Right lobe of liver (tissue), 6 donors: ENCODE measurements at regions not wholly inside any gene's neighbourhood (a gene's known extent, or its start where the extent isn't known, plus 50 kb on each side); places are given as distances from the start of the nearest gene placed in this dataset.

Experiments used
- ATAC-seq, 4 donors: fragments of 200-7000 bp; cut with Tn5 transposase; one replicate each; pipeline ENCODE4 v1.9.1; 2020; ENCODE audit warnings: mild to moderate bottlenecking in 4 of 4, moderate library complexity in 4 of 4
- DNase-seq, 3 donors: peaks; one replicate each; pipeline ENCODE4 v3.0.0-alpha.2; 2020
- H3K27ac ChIP-seq, 3 donors: fragments of 200-600 bp; one replicate each; pipeline ENCODE4 v1.8.0; 2022
- H3K27me3 ChIP-seq, 2 donors: fragments of 200-600 bp; one replicate each; pipeline ENCODE4 v1.8.0; 2022
- H3K36me3 ChIP-seq, 4 donors: fragments of 200-600 bp; sonication (generic) in 1 of 4; one replicate each; pipeline versions ENCODE4 v1.5.1 to v1.8.0; 2017 to 2022; ENCODE audit warnings: control low read depth in 1 of 4
- H3K4me1 ChIP-seq, 4 donors: fragments of 200-600 bp; sonication (generic) in 1 of 4; one replicate each; pipeline versions ENCODE4 v1.5.1 to v1.8.0; 2017 to 2022; ENCODE audit warnings: control low read depth in 1 of 4
- H3K4me3 ChIP-seq, 3 donors: fragments of 200-600 bp; one replicate each; pipeline ENCODE4 v1.8.0; 2022
- H3K9me3 ChIP-seq, 4 donors: fragments of 200-600 bp; sonication (generic) in 1 of 4; one replicate each; pipeline versions ENCODE4 v1.5.1 to v1.8.0; 2017 to 2022; ENCODE audit warnings: control low read depth in 1 of 4
- CTCF ChIP-seq, 4 donors: fragments of 200-600 bp in 3 of 4; fragments of 450-650 bp in 1 of 4; IDR thresholded peaks; one replicate each; pipeline versions ENCODE4 v1.5.1 to v1.8.0; 2016 to 2022; ENCODE audit warnings: antibody characterized with exemption in 4 of 4, mild to moderate bottlenecking in 2 of 4
- POLR2A ChIP-seq: fragments of 450-650 bp; IDR thresholded peaks from one replicate; pipeline ENCODE4 v1.6.1; 2017; ENCODE audit warnings: antibody characterized with exemption, mild to moderate bottlenecking
- WGBS: methylation state at CpG from one replicate; pipeline ENCODE4 v1.1.6; 2018; ENCODE audit warnings: low coverage, low lambda C conversion rate; ENCODE audit not compliant: insufficient coverage; ENCODE audit errors: missing lambda C conversion rate; 5-methylcytosine and 5-hydroxymethylcytosine counted together
- intact Hi-C, 2 donors: fragments of 100-400 bp; cut with DNase I; formaldehyde crosslinking; loops; one replicate each; pipeline versions ENCODE4 v1.11.2 to v1.14.1; 2022
- donor health status: DM: no; HTN: yes; CAD: no.
- donor health status: DM: no; HTN: no; CAD: no.
- donor health status: DM: no; HTN: no; CAD: no.
- donor health status: DM: no; HTN: yes; CAD: no.
- donor health status: DM: no; HTN: yes; CAD: no.

- Histone ChIP-seq H3K36me3 (no peaks in the 10 kb centered on the region), H3K4me1 (no peaks in the 10 kb centered on the region), H3K9me3 (no peaks in the 10 kb centered on the region), H3K27me3 (no peaks in the 10 kb centered on the region), H3K27ac (no peak overlapping the region), H3K4me3 (no peak overlapping the region)
- no peak for ATAC-seq
- intact Hi-C loops: no loop called here
- no peak for DNase-seq
- no peak for TF ChIP-seq POLR2A
- WGBS: 42% methylated on average over 3 of the region's 3 CpGs
Measured at GRCh38 chr5:124823380-124823779, 76.9 kb upstream of the ZNF608 start.

- no peak for DNase-seq
- Histone ChIP-seq H3K4me3 (no peak overlapping the region), H3K27ac (no peak overlapping the region)
Measured at GRCh38 chr5:124824637-124825158, 78.3 kb upstream of the ZNF608 start.

GRCh38 chr5:124825250-124825982 is 79.0 kb upstream of the ZNF608 start:
- TF ChIP-seq POLR2A: no peak
- TF ChIP-seq CTCF (IDR thresholded peaks at IDR 0.05): no peak
- H3K27ac ChIP-seq: no peak overlapping the region
- DNase-seq: no peak

More at GRCh38 chr5:124824637-124825158, 78.3 kb upstream of the ZNF608 start:
- Histone ChIP-seq H3K27me3 (no peaks in the 10 kb centered on the region), H3K36me3 (no peaks in the 10 kb centered on the region), H3K4me1 (no peaks in the 10 kb centered on the region), H3K9me3 (no peaks in the 10 kb centered on the region)
- intact Hi-C loops: no loop called here
- TF ChIP-seq POLR2A (no peak), CTCF (IDR thresholded peaks at IDR 0.05) (no peak)
- peak in 1 of 4 donors; percentile 39 for ATAC-seq
- 49% methylated on average over 4 of the region's 4 CpGs for WGBS

GRCh38 chr5:124825983-124826337 is 79.5 kb upstream of the ZNF608 start:
- ATAC-seq (no peak), DNase-seq (no peak)
- no peaks in the 10 kb centered on the region for H3K4me1 ChIP-seq
- no peaks in the 10 kb centered on the region for H3K9me3 ChIP-seq
- WGBS: 100% methylated on average over 1 of the region's 1 CpG
- H3K27me3 ChIP-seq: no peaks in the 10 kb centered on the region
- no peak overlapping the region for H3K4me3 ChIP-seq
- H3K36me3 ChIP-seq: no peaks in the 10 kb centered on the region
- no peak for TF ChIP-seq POLR2A
- TF ChIP-seq CTCF (IDR thresholded peaks at IDR 0.05): no peak
- no peak overlapping the region for H3K27ac ChIP-seq
- intact Hi-C loops: no loop called here

More at GRCh38 chr5:124825250-124825982, 79.0 kb upstream of the ZNF608 start:
- no peak for ATAC-seq
- intact Hi-C loops: no loop called here
- H3K4me1 ChIP-seq: no peaks in the 10 kb centered on the region
- no peaks in the 10 kb centered on the region for H3K27me3 ChIP-seq
- H3K4me3 ChIP-seq: no peak overlapping the region
- no peaks in the 10 kb centered on the region for H3K9me3 ChIP-seq
- H3K36me3 ChIP-seq: no peaks in the 10 kb centered on the region
- 79% methylated on average over 5 of the region's 5 CpGs for WGBS

GRCh38 chr5:124828731-124829234 is 82.3 kb upstream of the ZNF608 start:
- WGBS: 83% methylated on average over 2 of the region's 2 CpGs
- Histone ChIP-seq H3K4me3 (no peak overlapping the region), H3K9me3 (no peaks in the 10 kb centered on the region), H3K27ac (no peak overlapping the region), H3K36me3 (no peaks in the 10 kb centered on the region), H3K27me3 (no peaks in the 10 kb centered on the region), H3K4me1 (no peaks in the 10 kb centered on the region)
- TF ChIP-seq CTCF (IDR thresholded peaks at IDR 0.05) (no peak), POLR2A (no peak)
- intact Hi-C loops: no loop called here
- no peak for DNase-seq
- ATAC-seq: no peak
